GM19240 (cell line): ENCODE measurements at regions not wholly inside any gene's neighbourhood (a gene's known extent, or its start where the extent isn't known, plus 50 kb on each side); places are given as distances from the start of the nearest gene placed in this dataset.

Experiments
- DNase-seq: peaks from one replicate; pipeline ENCODE4 v3.0.0; 2011; ENCODE audit warnings: low spot score; ENCODE audit not compliant: insufficient read length

GRCh38 chr17:36863676-36864612, 73.3 kb upstream of the LHX1 start:
- no peak for DNase-seq

GRCh38 chr17:36864827-36865430, 72.3 kb upstream of the LHX1 start:
- DNase-seq, result no peak

- DNase-seq, result no peak
Observed at GRCh38 chr17:36867716-36868341, 69.4 kb upstream of the LHX1 start.

- DNase-seq, result no peak
Observed at GRCh38 chr17:36868777-36869176, 68.5 kb upstream of the LHX1 start.

GRCh38 chr17:36869441-36869840, 67.8 kb upstream of the LHX1 start:
- no peak for DNase-seq

- no peak for DNase-seq
Observed at GRCh38 chr17:36869856-36870719, 67.2 kb upstream of the LHX1 start.

GRCh38 chr17:36870720-36870999, 66.6 kb upstream of the LHX1 start:
- no peak for DNase-seq

- DNase-seq, result no peak
Observed at GRCh38 chr17:36875698-36876293, 61.5 kb upstream of the LHX1 start.

GRCh38 chr17:36876966-36877365, 60.3 kb upstream of the LHX1 start:
- no peak for DNase-seq

- DNase-seq, result no peak
Observed at GRCh38 chr17:36877771-36878170, 59.5 kb upstream of the LHX1 start.

- DNase-seq, result no peak
Observed at GRCh38 chr17:36878216-36878615, 59.1 kb upstream of the LHX1 start.

GRCh38 chr17:36879027-36879426, 58.2 kb upstream of the LHX1 start:
- DNase-seq, result no peak

- no peak for DNase-seq
Observed at GRCh38 chr17:36879624-36880131, 57.6 kb upstream of the LHX1 start.

- no peak for DNase-seq
Observed at GRCh38 chr17:36880268-36880905, 56.9 kb upstream of the LHX1 start.

GRCh38 chr17:36881323-36881722, 56.0 kb upstream of the LHX1 start:
- no peak for DNase-seq

- no peak for DNase-seq
Observed at GRCh38 chr17:36884495-36885152, 52.7 kb upstream of the LHX1 start.

- no peak for DNase-seq
Observed at GRCh38 chr17:36885153-36885735, 52.0 kb upstream of the LHX1 start.

- no peak for DNase-seq
Observed at GRCh38 chr17:36885771-36886377, 51.4 kb upstream of the LHX1 start.
